ENCODE measurements at regions not wholly inside any gene's neighbourhood (a gene's known extent, or its start where the extent isn't known, plus 50 kb on each side); places are given as distances from the start of the nearest gene placed in this dataset.

- DNase-seq (ENCODE audit: low spot score), result no peak
Observed at GRCh38 chr21:31498985-31499384, 154.9 kb upstream of the TIAM1 start.

- no peak for DNase-seq (ENCODE audit: low spot score)
Observed at GRCh38 chr21:31497914-31498313, 153.9 kb upstream of the TIAM1 start.

DNA sequence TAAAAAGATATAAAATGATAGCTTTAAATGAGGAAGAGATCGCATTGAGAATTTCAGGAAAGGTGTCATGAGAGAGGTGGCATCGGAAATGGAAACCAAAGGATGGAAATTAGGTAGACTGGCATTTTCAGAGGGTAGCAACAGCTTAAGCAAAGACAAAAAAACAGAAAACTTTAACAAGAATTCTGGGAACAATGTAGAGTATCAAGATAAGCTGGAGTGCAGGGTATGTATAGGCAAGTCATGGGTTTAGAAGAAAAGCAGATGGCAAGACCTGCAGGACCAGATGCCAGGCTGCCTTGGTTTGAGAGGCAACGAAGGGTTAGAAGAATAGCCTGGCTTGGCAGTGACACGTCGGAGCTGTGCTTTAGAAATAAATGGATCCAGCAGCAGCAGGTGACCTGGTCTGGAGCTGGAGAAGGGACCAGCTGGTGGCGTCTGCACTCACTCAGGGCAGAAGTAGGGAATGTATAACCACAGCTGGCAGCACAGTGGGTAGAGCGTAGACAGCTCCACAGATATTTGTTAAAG lies 149.4 kb upstream of the TIAM1 start:
- no peak for DNase-seq (ENCODE audit: low spot score)

DNA sequence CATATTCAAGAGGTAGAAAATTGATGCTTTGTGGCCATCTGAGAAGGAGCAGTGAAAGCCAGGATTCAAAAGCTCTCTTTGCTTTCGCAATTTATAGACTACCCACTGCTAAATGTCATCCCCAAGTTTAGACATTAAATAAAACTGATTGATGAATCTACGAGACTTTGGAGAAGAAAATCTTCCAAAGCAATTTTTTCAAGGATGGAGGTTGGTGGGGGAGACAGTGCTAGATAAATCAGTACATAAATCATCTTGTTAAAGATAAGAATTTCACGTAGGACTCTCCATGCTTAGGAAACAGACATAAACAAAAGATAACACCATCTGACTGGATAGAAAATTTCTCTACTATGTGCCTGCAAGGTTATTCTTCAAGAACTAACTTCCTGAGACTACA lies 147.6 kb upstream of the TIAM1 start:
- no peak for DNase-seq (ENCODE audit: low spot score)

GRCh38 chr21:31490443-31490842 lies 146.4 kb upstream of the TIAM1 start:
- no peak for DNase-seq (ENCODE audit: low spot score)

DNA sequence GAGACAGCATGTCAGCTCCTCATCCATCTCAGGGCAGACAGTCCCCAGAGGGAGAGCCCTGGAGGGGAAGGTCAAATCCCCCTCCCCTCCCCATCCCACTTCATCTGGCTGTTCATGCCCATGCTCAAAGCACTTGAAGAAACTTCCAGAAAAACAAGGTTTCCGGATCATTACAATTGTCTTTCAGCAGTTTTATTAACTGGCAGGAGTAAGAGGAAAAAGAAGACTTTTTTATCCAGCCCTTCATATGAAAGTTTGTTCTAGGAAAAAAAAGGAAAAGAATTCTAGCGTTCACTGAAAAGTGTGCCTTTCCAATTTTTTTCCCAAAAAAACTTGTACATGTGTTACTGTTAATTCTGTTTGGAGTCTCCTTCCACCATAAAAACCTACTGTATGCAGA lies 145.7 kb upstream of the TIAM1 start:
- DNase-seq (ENCODE audit: low spot score), result no peak

DNA sequence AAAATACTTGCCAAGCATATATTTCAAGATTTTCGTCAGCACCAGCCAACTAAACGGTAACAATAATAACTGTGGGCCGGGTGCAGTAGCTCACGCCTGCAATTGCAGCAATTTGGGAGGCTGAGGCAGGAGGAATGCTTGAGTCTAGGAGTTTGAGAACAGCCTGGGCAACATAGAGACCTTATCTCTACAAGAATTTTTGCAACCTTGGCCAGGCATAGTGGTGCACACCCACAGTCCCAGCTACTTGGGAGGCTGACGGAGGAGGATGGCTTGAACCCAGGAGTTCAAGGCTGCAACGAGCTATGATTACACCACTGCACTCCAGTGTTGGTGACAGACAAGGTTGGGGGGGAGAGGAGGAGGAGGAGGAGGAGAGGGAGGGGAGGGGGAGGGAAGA lies 145.0 kb upstream of the TIAM1 start:
- no peak for DNase-seq (ENCODE audit: low spot score)

- no peak for DNase-seq (ENCODE audit: low spot score)
Observed at GRCh38 chr21:31484219-31484618, 140.2 kb upstream of the TIAM1 start.

DNA sequence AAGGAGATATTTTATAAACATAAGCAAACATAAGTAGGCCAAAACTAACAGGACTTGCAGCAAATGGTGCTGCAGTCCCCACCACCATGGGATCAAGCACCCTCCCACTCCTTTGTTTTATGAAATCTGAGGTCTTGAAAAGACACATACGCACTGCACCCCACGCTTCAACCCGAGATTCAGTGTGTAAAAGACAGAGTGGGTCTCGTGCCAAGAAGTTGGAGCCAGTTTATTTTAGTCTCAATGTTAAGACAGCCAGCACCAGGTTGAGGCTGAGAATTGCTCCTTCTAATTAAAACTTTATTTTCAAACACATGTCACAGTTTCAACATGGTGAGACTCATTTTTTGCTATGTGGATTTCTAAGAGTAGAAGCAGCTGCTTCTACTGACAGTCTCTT lies 139.1 kb upstream of the TIAM1 start:
- no peak for DNase-seq (ENCODE audit: low spot score)

DNA sequence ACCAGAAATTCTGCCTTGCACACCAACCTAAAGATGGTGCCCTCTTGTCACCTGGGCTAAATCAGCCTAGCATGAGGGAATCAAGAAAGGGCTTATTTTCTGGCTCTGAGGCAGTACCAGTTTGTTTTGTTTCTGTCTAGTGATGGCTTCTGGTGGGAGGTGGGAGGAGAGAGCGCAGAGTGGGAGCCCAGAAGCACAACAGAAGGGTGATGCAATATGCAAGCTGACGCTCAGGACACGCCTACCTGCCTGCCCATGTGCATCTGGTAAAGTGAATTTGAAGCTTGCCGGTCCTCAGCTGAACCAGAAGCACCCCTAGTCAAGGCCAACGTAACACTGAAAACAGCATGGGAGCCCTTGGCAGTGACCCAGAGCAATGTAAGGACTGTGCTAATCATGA lies 138.4 kb upstream of the TIAM1 start:
- no peak for DNase-seq (ENCODE audit: low spot score)

GRCh38 chr21:31480228-31480627 lies 136.2 kb upstream of the TIAM1 start:
- no peak for DNase-seq (ENCODE audit: low spot score)

DNA sequence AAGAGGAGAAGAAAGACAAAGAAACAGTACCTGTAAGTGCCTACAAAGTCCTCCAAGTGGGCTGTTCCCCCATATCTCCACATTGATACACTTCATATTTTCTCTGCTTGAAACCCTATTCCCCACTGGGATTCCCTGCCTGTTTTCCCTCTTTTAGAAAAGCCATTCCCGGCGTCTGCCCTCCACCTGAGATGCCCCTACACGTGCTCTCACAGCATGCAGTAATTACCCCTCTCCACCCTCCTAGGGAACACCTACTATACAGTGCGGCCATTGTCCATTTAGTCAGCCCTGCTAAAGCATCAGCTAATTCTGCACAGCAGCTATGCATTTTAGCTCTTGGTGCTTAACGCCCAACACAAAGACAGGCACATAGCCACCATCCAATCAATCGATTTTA lies 135.7 kb upstream of the TIAM1 start:
- no peak for DNase-seq (ENCODE audit: low spot score)

DNA sequence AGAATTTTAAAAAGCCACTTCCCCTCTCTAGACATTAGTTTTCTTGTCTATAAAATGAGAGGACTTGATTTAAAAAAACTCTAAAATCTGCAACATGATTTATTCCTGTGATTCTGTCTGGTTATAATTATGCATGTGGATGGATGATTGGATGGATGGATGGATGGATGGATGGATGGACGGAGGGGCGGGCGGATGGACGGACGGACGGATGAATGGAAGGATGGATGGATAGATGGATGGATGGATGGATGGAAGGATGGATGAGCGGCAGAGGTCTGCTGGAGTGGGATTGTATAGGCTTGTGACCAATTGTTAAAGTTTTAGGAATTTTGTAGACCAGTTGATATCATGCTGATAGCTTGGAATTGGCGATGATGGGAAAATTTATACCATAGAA lies 135.2 kb upstream of the TIAM1 start:
- no peak for DNase-seq (ENCODE audit: low spot score)

- DNase-seq (ENCODE audit: low spot score), result no peak
Observed at GRCh38 chr21:31476263-31477022, 132.4 kb upstream of the TIAM1 start.

GRCh38 chr21:31475223-31475622 lies 131.2 kb upstream of the TIAM1 start:
- DNase-seq (ENCODE audit: low spot score), result no peak

DNA sequence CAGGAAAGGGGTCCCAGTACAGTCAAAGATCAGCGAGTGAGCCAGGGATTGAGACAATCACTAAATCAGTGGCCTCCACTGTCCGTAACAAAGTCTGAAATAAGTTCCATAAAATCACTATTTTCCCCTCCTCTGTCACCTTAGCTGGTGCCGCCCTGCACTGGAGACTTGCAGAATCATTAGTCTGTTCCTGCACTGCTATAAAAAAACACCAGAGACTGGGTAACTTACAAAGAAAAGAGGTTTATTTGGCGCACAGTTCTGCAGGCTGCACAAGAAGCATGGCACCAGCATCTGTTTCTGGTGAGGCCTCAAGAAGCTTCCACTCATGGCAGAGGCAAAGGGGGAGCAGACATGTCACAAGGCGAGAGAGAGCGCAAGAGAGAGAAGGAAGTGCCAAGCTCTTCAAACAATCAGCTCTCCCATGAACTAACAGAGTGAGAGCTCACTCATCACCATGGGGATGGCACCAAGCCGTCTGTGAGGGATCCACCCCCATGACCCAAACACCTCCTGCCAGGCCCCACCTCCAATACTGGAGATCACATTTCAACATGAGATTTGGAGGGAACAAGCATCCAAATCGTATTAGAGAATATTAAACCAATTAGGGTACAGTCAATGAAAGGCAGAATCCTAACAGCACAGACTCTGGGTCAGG lies 129.8 kb upstream of the TIAM1 start:
- no peak for DNase-seq (ENCODE audit: low spot score)

- DNase-seq (ENCODE audit: low spot score), result no peak
Observed at GRCh38 chr21:31471865-31472264, 127.8 kb upstream of the TIAM1 start.

- no peak for DNase-seq (ENCODE audit: low spot score)
Observed at GRCh38 chr21:31470896-31471694, 127.0 kb upstream of the TIAM1 start.

DNA sequence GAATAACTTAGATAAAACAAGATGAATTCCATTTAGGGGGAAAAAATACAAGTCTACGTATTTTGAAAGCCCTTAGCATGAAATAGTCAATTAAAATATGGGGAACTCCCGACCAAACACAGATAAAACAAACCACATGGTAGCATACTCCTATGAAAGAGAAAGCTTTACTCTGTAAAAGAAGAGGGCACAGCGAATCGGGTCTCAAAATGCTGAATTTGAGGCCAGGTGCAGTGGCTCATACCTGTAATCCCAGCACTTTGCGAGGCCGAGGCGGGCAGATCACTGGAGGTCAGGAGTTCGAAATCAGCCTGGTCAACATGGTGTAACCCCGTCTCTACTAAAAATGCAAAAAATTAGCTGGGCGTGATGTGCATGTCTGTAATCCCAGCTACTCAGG lies 116.9 kb upstream of the TIAM1 start:
- DNase-seq (ENCODE audit: low spot score), result no peak

- no peak for DNase-seq (ENCODE audit: low spot score)
Observed at GRCh38 chr21:31459457-31459856, 115.4 kb upstream of the TIAM1 start.

DNA sequence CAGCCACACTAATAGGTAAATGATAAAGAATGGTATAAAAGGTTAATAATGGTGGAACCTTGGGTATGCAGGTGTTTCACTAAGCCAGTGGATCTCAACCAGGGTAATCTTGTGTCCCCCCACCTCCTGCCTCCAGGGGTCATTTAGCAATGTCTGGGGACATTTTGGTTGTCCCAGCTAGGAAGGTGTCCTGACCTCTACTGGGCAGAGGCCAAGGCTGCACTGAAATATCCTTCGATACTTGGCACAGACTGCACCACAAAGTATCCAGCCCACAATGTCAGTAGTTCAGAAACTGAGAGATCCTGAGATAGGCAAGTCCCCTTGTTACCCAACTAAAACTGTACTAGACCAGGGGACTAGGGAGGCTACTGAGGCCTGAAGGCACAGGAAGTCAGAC lies 113.6 kb upstream of the TIAM1 start:
- DNase-seq (ENCODE audit: low spot score), result no peak

DNA sequence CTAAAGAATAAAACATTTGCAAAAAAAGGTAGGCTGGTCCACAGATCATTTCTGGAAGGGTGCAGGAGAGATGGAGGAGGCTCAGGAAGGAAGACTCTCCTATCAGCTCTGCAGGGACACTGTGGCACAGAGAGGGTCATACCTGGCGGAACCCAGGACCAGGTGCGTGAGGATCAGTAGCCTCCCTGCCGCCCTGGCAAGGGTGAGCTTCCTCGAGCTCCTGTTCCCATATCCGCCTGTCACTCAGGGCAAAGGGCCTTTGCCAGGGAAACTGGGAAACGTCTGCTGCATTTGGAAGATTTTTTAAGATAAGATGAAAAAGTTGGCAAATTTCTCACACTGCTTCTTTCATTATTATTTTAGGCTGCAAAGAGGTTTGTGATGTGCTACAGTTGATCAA lies 112.1 kb upstream of the TIAM1 start:
- DNase-seq (ENCODE audit: low spot score), result no peak

GRCh38 chr21:31455506-31455905 lies 111.4 kb upstream of the TIAM1 start:
- DNase-seq (ENCODE audit: low spot score), result no peak

Measured in hepatic stellate cell (primary cell).